Heart left ventricle (tissue), 13 donors: ENCODE measurements at regions not wholly inside any gene's neighbourhood (a gene's known extent, or its start where the extent isn't known, plus 50 kb on each side); places are given as distances from the start of the nearest gene placed in this dataset.

Experiments
- POLR2A ChIP-seq, 2 donors: fragments of 450-650 bp; IDR thresholded peaks; one replicate each; pipeline ENCODE4 v1.6.1; 2017; ENCODE audit warnings: antibody characterized with exemption in 2 of 2, mild to moderate bottlenecking in 2 of 2, moderate library complexity in 2 of 2
- TF ChIP-seq, protein P1 (sequence below), 12 donors: fragments of 200-600 bp; sonication (generic) in 4 of 12; IDR thresholded peaks; one replicate each; pipeline versions ENCODE4 v1.5.0 to v1.8.0; 2018 to 2022; ENCODE audit warnings: antibody characterized with exemption in 12 of 12, mild to moderate bottlenecking in 5 of 12
- donor health status: ischemic (EF 13 %, LVEDD 7.1; RV severe dilation, severe dysfunction).
- donor health status: DM: no; HTN: yes; CAD: no.
- donor health status: DM: no; HTN: no; CAD: no.
- donor health status: ischemic (EF 25% LVEDD 6.9; RV normal size, moderate dysfunction).
- donor health status: ischemic (EF 25% LVEDD 5.7; RV mildly dilated, moderate dysfunction).
- donor health status: ischemic (EF 35%, LVEDD 5.7; RV mildly dilated, moderate dysfunction).
- donor health status: nonischemic (EF 11% LVEDD 7.7; RV severe dilation, severe dysfunction).
- donor health status: DM: yes; HTN: yes; CAD: no.
- donor health status: PGD.
- donor health status: ischemic (EF 29% LVEDD 5.4; RV normal size, mild dysfunction).
- donor health status: nonischemic (EF 23%, LVEDD 6.1; RV moderate dilation, normal function).

DNA sequence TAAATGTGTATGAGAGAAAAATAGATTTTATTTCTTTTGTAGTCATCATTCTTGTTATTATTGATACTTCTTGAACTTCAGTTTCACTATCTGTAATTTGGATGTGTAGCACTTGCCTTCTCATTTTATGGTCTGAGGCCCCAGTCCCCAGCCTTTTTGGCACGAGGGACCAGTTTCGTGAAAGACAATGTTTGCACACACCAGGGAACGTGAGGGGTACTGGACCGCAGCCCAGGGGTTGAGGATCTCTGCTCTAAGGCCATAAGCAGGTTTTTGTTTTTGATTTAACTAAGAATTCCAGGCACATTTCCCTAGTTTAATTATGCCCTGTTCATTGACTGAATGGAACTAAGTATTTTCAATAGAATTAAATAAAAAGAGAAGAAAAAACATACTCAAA lies 261.5 kb downstream of the BMP2 start:
- TF ChIP-seq, protein P1, sequence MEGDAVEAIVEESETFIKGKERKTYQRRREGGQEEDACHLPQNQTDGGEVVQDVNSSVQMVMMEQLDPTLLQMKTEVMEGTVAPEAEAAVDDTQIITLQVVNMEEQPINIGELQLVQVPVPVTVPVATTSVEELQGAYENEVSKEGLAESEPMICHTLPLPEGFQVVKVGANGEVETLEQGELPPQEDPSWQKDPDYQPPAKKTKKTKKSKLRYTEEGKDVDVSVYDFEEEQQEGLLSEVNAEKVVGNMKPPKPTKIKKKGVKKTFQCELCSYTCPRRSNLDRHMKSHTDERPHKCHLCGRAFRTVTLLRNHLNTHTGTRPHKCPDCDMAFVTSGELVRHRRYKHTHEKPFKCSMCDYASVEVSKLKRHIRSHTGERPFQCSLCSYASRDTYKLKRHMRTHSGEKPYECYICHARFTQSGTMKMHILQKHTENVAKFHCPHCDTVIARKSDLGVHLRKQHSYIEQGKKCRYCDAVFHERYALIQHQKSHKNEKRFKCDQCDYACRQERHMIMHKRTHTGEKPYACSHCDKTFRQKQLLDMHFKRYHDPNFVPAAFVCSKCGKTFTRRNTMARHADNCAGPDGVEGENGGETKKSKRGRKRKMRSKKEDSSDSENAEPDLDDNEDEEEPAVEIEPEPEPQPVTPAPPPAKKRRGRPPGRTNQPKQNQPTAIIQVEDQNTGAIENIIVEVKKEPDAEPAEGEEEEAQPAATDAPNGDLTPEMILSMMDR (IDR thresholded peaks at IDR 0.05) = no peak
- TF ChIP-seq POLR2A (IDR thresholded peaks at IDR 0.05) = no peak
